ENCODE measurements at regions not wholly inside any gene's neighbourhood (a gene's known extent, or its start where the extent isn't known, plus 50 kb on each side); places are given as distances from the start of the nearest gene placed in this dataset.

DNA sequence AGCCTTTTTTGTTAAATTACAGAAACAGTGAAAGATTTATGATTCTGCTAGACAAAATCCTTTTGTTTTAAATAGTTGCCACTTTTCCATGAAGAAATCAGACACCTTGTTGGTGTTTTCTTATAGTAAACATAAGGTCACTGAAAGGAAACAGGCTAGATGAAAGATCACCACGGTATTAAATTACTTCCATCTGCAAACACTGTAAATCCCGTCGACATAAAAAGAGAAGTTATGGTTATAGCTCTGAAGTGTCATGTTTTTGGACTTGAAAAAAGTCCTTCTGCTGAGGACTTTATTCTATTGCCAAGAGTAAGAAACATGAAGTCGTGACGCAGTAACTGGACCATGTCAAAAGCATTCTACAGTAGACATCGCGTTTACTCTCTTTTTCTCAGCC, 567.6 kb upstream of the SLIT2 start:
- TF ChIP-seq SNAI2 (CRISPR knock-in tag; IDR thresholded peaks at IDR 0.05): no peak
- TF ChIP-seq, protein P1, sequence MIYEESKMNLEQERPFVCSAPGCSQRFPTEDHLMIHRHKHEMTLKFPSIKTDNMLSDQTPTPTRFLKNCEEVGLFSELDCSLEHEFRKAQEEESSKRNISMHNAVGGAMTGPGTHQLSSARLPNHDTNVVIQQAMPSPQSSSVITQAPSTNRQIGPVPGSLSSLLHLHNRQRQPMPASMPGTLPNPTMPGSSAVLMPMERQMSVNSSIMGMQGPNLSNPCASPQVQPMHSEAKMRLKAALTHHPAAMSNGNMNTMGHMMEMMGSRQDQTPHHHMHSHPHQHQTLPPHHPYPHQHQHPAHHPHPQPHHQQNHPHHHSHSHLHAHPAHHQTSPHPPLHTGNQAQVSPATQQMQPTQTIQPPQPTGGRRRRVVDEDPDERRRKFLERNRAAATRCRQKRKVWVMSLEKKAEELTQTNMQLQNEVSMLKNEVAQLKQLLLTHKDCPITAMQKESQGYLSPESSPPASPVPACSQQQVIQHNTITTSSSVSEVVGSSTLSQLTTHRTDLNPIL (CRISPR knock-in tag; IDR thresholded peaks at IDR 0.05; ENCODE audit: low read depth): no peak
- no peak for TF ChIP-seq CSDC2 (CRISPR knock-in tag; IDR thresholded peaks at IDR 0.05)
- no peak for TF ChIP-seq BACH2 (CRISPR knock-in tag; IDR thresholded peaks at IDR 0.05; ENCODE audit: borderline replicate concordance)
- no peak for TF ChIP-seq GLIS3 (CRISPR knock-in tag; IDR thresholded peaks at IDR 0.05)
- TF ChIP-seq, protein P2, sequence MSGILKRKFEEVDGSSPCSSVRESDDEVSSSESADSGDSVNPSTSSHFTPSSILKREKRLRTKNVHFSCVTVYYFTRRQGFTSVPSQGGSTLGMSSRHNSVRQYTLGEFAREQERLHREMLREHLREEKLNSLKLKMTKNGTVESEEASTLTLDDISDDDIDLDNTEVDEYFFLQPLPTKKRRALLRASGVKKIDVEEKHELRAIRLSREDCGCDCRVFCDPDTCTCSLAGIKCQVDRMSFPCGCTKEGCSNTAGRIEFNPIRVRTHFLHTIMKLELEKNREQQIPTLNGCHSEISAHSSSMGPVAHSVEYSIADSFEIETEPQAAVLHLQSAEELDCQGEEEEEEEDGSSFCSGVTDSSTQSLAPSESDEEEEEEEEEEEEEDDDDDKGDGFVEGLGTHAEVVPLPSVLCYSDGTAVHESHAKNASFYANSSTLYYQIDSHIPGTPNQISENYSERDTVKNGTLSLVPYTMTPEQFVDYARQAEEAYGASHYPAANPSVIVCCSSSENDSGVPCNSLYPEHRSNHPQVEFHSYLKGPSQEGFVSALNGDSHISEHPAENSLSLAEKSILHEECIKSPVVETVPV (CRISPR knock-in tag; IDR thresholded peaks at IDR 0.05): no peak
- no peak for TF ChIP-seq ZNF565 (CRISPR knock-in tag; conservative IDR thresholded peaks at IDR 0.05; ENCODE audit: low read depth)
- TF ChIP-seq, protein P3, sequence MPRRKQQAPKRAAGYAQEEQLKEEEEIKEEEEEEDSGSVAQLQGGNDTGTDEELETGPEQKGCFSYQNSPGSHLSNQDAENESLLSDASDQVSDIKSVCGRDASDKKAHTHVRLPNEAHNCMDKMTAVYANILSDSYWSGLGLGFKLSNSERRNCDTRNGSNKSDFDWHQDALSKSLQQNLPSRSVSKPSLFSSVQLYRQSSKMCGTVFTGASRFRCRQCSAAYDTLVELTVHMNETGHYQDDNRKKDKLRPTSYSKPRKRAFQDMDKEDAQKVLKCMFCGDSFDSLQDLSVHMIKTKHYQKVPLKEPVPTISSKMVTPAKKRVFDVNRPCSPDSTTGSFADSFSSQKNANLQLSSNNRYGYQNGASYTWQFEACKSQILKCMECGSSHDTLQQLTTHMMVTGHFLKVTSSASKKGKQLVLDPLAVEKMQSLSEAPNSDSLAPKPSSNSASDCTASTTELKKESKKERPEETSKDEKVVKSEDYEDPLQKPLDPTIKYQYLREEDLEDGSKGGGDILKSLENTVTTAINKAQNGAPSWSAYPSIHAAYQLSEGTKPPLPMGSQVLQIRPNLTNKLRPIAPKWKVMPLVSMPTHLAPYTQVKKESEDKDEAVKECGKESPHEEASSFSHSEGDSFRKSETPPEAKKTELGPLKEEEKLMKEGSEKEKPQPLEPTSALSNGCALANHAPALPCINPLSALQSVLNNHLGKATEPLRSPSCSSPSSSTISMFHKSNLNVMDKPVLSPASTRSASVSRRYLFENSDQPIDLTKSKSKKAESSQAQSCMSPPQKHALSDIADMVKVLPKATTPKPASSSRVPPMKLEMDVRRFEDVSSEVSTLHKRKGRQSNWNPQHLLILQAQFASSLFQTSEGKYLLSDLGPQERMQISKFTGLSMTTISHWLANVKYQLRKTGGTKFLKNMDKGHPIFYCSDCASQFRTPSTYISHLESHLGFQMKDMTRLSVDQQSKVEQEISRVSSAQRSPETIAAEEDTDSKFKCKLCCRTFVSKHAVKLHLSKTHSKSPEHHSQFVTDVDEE (CRISPR knock-in tag; IDR thresholded peaks at IDR 0.05): no peak
- TF ChIP-seq PPARA (CRISPR knock-in tag; IDR thresholded peaks at IDR 0.05; ENCODE audit: borderline replicate concordance): no peak
- no peak for TF ChIP-seq TOX (CRISPR knock-in tag; IDR thresholded peaks at IDR 0.05; ENCODE audit: borderline replicate concordance)

DNA sequence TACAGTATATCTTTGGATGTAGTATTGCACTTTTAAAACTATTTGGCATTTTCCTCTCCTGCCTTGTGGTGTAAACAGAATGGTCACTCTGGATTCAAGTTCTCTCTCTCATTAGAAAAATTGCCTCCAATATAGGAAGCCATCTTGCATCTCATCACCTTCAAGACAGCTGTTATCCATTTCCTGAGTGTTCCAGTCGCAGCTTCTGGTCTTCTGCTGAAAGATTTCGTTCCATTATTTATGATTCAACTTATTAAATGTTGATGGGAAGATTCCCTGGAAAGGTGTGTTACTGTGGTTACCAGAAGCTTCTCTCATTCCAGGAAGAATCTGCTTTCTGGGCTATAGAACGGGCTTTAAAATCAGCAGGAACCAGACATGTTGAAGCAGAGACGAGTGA, 568.3 kb upstream of the SLIT2 start:
- no peak for ATAC-seq
- TF ChIP-seq RARB (CRISPR knock-in tag; IDR thresholded peaks at IDR 0.05) (no peak), ZNF8 (CRISPR knock-in tag; IDR thresholded peaks at IDR 0.05) (no peak), GLIS3 (CRISPR knock-in tag; IDR thresholded peaks at IDR 0.05) (no peak), TOX (CRISPR knock-in tag; IDR thresholded peaks at IDR 0.05; ENCODE audit: borderline replicate concordance) (no peak), ZFP30 (CRISPR knock-in tag; IDR thresholded peaks at IDR 0.05) (no peak), ZNF70 (CRISPR knock-in tag; IDR thresholded peaks at IDR 0.05) (no peak), OSR1 (CRISPR knock-in tag; IDR thresholded peaks at IDR 0.05) (no peak), CSDC2 (CRISPR knock-in tag; IDR thresholded peaks at IDR 0.05) (no peak), BACH2 (CRISPR knock-in tag; IDR thresholded peaks at IDR 0.05; ENCODE audit: borderline replicate concordance) (no peak), ARNTL (CRISPR knock-in tag; IDR thresholded peaks at IDR 0.05; ENCODE audit: borderline replicate concordance, low read depth) (no peak)
- TF ChIP-seq, protein P4, sequence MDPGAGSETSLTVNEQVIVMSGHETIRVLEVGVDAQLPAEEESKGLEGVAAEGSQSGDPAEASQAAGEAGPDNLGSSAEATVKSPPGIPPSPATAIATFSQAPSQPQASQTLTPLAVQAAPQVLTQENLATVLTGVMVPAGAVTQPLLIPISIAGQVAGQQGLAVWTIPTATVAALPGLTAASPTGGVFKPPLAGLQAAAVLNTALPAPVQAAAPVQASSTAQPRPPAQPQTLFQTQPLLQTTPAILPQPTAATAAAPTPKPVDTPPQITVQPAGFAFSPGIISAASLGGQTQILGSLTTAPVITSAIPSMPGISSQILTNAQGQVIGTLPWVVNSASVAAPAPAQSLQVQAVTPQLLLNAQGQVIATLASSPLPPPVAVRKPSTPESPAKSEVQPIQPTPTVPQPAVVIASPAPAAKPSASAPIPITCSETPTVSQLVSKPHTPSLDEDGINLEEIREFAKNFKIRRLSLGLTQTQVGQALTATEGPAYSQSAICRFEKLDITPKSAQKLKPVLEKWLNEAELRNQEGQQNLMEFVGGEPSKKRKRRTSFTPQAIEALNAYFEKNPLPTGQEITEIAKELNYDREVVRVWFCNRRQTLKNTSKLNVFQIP (CRISPR knock-in tag; IDR thresholded peaks at IDR 0.05; ENCODE audit: borderline replicate concordance, low read depth): no peak
- TF ChIP-seq, protein P3 (CRISPR knock-in tag; IDR thresholded peaks at IDR 0.05): no peak
- TF ChIP-seq, protein P2 (CRISPR knock-in tag; IDR thresholded peaks at IDR 0.05): no peak

More for the DNA sequence above, 567.6 kb upstream of the SLIT2 start:
- ATAC-seq: no peak

DNA sequence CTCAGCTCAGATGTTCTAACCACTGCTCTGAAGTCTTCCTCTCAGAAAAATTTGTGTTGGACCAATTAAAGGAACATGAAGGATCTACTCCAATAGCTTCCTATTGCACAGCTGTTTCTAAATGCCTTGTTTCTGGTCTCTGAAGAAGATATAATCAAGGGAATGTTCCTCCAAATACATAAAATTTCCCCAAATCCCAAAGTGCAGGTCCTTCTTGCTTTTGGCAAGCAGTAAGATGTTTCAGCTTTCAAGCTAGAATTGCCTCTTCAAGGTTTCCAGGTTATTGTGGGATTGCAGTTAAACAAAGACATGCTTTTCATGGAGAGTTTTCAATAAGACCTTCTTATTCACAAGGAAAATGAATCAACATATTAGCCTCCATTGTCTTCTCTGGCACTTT, 574.5 kb upstream of the SLIT2 start:
- no peak for ATAC-seq
- TF ChIP-seq, protein P3 (CRISPR knock-in tag; IDR thresholded peaks at IDR 0.05): no peak
- TF ChIP-seq TCF4 (CRISPR knock-in tag; IDR thresholded peaks at IDR 0.05; ENCODE audit: borderline replicate concordance) (no peak), ARNTL (CRISPR knock-in tag; IDR thresholded peaks at IDR 0.05; ENCODE audit: borderline replicate concordance, low read depth) (no peak), ZFP3 (CRISPR knock-in tag; IDR thresholded peaks at IDR 0.05) (no peak)
- TF ChIP-seq, protein P1 (CRISPR knock-in tag; IDR thresholded peaks at IDR 0.05; ENCODE audit: low read depth): no peak

Measured in SK-N-SH treated with all-trans-retinoic acid at 6 μM for 48 hours (cell line).